ENCODE measurements at regions not wholly inside any gene's neighbourhood (a gene's known extent, or its start where the extent isn't known, plus 50 kb on each side); places are given as distances from the start of the nearest gene placed in this dataset.

DNA sequence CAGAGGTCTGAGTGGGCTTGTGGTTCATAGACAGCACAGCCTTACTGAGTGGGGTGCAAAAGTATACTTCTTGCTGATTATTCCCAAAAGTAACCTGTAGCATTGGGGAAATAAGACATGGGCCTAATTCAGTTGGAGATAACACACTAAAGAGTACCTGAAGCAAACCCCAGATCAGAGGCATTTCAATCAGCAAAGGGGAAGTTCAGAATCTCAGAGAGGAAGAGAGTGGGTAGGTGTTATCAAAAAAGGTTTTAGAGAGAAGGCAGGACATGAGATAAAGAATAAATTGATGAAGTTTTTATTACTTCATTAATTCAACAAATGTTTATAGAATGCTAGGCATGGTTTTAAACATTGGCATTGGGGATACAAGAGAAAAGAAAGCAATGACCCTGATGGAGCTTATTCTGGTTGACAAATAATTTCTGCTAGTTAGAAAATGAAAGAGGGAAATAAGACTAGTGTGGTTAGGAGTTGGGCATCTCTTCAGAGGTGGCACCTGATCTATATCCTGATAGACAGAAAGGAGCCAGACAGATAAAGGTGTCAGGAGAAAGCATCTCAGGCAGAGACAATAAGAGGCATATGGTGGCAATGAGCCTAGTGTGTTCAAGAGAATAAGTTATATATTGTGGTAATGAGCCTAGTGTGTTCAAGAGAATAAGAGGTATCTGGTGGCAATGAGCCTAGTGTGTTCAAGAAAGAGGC is 153.8 kb upstream of the SETBP1 start:
- H3K4me3 Mint-ChIP-seq: peak overlapping the region; percentile 0
- peaks cover 24% of the 10 kb centered on the region for H3K4me1 Mint-ChIP-seq
- Histone ChIP-seq H3K36me3 (replicated peaks in 1 of 2; ENCODE audit: control extremely low read depth in 1 of 2, control insufficient read depth in 1 of 2, extremely low read depth in 1 of 2, insufficient read depth in 2 of 2, low read length in 1 of 2) (no peaks in the 10 kb centered on the region), H3K79me2 (ENCODE audit: control insufficient read depth, insufficient read depth, low read length) (no peaks in the 10 kb centered on the region), H4K20me1 (ENCODE audit: control insufficient read depth, insufficient read depth, low read length, poor library complexity, severe bottlenecking) (no peaks in the 10 kb centered on the region), H3K27me3 (replicated peaks in 1 of 4; ENCODE audit: control extremely low read depth in 1 of 4, control insufficient read depth in 3 of 4, insufficient read depth in 4 of 4, low read length in 3 of 4) (no peaks in the 10 kb centered on the region), H2AFZ (ENCODE audit: insufficient read depth, low read depth, low read length, poor library complexity, severe bottlenecking) (peak overlapping the region; percentile 38), H3K9ac (ENCODE audit: low read length) (no peak overlapping the region), H3K4me1 (ENCODE audit: control insufficient read depth in 2 of 2, insufficient read depth in 2 of 2, low read length in 2 of 2) (peaks cover 27 to 30% of the 10 kb centered on the region in 2 donors), H3K27ac (ENCODE audit: low read length in 2 of 2) (peak overlapping the region; percentile 49 to 67), H3K4me3 (ENCODE audit: control extremely low read depth in 1 of 5, extremely low read depth in 1 of 5, insufficient read depth in 1 of 5, low read depth in 2 of 5, low read length in 4 of 5) (no peak overlapping the region), H3K4me2 (replicated peaks; ENCODE audit: low read depth, low read length, poor library complexity, severe bottlenecking) (peak overlapping the region; percentile 18), H3K9me3 (ENCODE audit: control extremely low read depth in 1 of 3, control insufficient read depth in 2 of 3, insufficient read depth in 1 of 3, low read length in 2 of 3) (peaks cover 0 to 3% (median 0%) of the 10 kb centered on the region in 3 donors)
- POLR2A ChIA-PET: no interaction called here
- CTCF ChIA-PET: interaction anchor here (0.8 kb wide), 1 partner anchor 10 kb away, joined by 3 read pairs; no protein-coding TSS in a partner anchor
- ATAC-seq (ENCODE audit: low read depth) (peak; percentile 67), DNase-seq (peak; percentile 53)
- H3K27me3 Mint-ChIP-seq: no peaks in the 10 kb centered on the region
- intact Hi-C loops (cut with micrococcal nuclease): loop anchor here (2.0 kb wide), 1 partner anchor 18 kb away; no protein-coding TSS in a partner anchor
- H3K9me3 Mint-ChIP-seq (ENCODE audit: insufficient read depth): no peaks in the 10 kb centered on the region
- no peak for TF ChIP-seq EZH2 (IDR thresholded peaks at IDR 0.05; ENCODE audit: borderline replicate concordance, insufficient read depth, low read depth, low read length, poor library complexity, severe bottlenecking)
- no peak for TF ChIP-seq CTCF (IDR thresholded peaks at IDR 0.05)
- H3K27ac Mint-ChIP-seq: peak overlapping the region; percentile 81

DNA sequence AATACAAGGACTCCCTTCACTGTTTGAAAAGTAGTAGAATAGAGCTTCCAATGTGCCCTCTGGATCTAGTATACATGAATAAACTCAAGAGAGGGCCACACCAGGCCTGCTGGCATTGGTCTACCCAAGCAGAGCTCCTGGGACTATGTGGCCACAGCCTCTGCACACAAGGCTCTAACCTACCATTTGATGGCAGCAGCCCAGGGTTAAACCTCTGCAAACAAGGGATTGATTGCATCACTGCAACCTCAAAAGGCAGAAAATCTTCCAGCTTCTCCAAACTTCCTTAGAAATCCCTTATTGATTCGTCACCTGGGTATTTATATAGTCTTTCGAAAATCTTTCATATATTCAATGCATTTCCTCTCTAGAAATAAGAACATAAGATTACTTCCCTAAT is 147.6 kb upstream of the SETBP1 start:
- H3K9ac ChIP-seq (ENCODE audit: low read length): no peak overlapping the region
- intact Hi-C loops (cut with micrococcal nuclease): no loop called here
- H2AFZ ChIP-seq (ENCODE audit: insufficient read depth, low read depth, low read length, poor library complexity, severe bottlenecking): no peak overlapping the region
- H3K9me3 ChIP-seq (ENCODE audit: control extremely low read depth in 1 of 3, control insufficient read depth in 2 of 3, insufficient read depth in 1 of 3, low read length in 2 of 3): no peaks in the 10 kb centered on the region
- H3K27ac ChIP-seq (ENCODE audit: low read length in 2 of 2): no peak overlapping the region
- H3K36me3 ChIP-seq (replicated peaks in 1 of 2; ENCODE audit: control extremely low read depth in 1 of 2, control insufficient read depth in 1 of 2, extremely low read depth in 1 of 2, insufficient read depth in 2 of 2, low read length in 1 of 2): no peaks in the 10 kb centered on the region
- H3K79me2 ChIP-seq (ENCODE audit: control insufficient read depth, insufficient read depth, low read length): no peaks in the 10 kb centered on the region
- H3K4me1 ChIP-seq (ENCODE audit: control insufficient read depth in 2 of 2, insufficient read depth in 2 of 2, low read length in 2 of 2): peaks cover 15 to 22% of the 10 kb centered on the region in 2 donors
- ATAC-seq (ENCODE audit: low read depth): no peak
- DNase-seq: no peak
- ChIA-PET CTCF (no interaction called here), POLR2A (no interaction called here)
- no peak overlapping the region for H3K4me3 ChIP-seq (ENCODE audit: control extremely low read depth in 1 of 5, extremely low read depth in 1 of 5, insufficient read depth in 1 of 5, low read depth in 2 of 5, low read length in 4 of 5)
- TF ChIP-seq EZH2 (IDR thresholded peaks at IDR 0.05; ENCODE audit: borderline replicate concordance, insufficient read depth, low read depth, low read length, poor library complexity, severe bottlenecking): no peak
- no peak for TF ChIP-seq CTCF (IDR thresholded peaks at IDR 0.05)
- no peaks in the 10 kb centered on the region for H4K20me1 ChIP-seq (ENCODE audit: control insufficient read depth, insufficient read depth, low read length, poor library complexity, severe bottlenecking)
- H3K9me3 Mint-ChIP-seq (ENCODE audit: insufficient read depth): no peaks in the 10 kb centered on the region
- WGBS (ENCODE audit: insufficient coverage): no CpG with 5 or more reads among the region's 2 CpGs
- H3K4me2 ChIP-seq (replicated peaks; ENCODE audit: low read depth, low read length, poor library complexity, severe bottlenecking): no peak overlapping the region
- peaks cover 34% of the 10 kb centered on the region for H3K4me1 Mint-ChIP-seq
- H3K4me3 Mint-ChIP-seq: no peak overlapping the region
- no peaks in the 10 kb centered on the region for H3K27me3 ChIP-seq (replicated peaks in 1 of 4; ENCODE audit: control extremely low read depth in 1 of 4, control insufficient read depth in 3 of 4, insufficient read depth in 4 of 4, low read length in 3 of 4)
- no peaks in the 10 kb centered on the region for H3K27me3 Mint-ChIP-seq
- H3K27ac Mint-ChIP-seq: no peak overlapping the region

Measured in B cell (primary cell).